GM19035 (cell line): ENCODE measurements at regions not wholly inside any gene's neighbourhood (a gene's known extent, or its start where the extent isn't known, plus 50 kb on each side); places are given as distances from the start of the nearest gene placed in this dataset.
A peak's percentile ranks its signal among the peaks of the same experiment; 100 is the strongest.
"Not testable (repeated sequence)": the region's sequence is repeated elsewhere in the genome, so short reads cannot be mapped to it uniquely, and the experiment has no call there.

Experiments used
- ATAC-seq: cut with Tn5 transposase; IDR thresholded peaks from one replicate; pipeline ENCODE4 v1.9.1; 2021; ENCODE audit not compliant: unreplicated experiment

DNA sequence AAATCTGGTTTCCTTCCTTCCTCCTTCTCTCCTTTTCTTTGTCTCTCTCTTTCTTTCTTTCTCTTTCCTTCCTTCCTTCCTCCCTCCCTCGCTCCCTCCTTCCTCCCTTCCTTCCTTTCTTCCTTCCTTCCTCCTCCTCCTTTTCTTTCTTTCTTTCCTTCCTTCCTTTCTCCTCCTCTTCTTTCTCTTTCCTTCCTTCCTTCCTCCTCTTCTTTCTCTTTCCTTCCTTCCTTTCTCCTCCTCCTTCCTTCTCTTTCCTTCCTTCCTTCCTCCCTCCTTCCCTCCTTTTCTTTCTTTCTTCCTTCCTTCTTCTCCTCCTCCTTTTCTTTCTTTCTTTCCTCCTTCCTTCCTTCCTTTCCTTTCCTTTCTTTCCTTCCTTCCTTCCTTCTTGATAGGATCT is 61.2 kb downstream of the VIP start:
- ATAC-seq = no peak

DNA sequence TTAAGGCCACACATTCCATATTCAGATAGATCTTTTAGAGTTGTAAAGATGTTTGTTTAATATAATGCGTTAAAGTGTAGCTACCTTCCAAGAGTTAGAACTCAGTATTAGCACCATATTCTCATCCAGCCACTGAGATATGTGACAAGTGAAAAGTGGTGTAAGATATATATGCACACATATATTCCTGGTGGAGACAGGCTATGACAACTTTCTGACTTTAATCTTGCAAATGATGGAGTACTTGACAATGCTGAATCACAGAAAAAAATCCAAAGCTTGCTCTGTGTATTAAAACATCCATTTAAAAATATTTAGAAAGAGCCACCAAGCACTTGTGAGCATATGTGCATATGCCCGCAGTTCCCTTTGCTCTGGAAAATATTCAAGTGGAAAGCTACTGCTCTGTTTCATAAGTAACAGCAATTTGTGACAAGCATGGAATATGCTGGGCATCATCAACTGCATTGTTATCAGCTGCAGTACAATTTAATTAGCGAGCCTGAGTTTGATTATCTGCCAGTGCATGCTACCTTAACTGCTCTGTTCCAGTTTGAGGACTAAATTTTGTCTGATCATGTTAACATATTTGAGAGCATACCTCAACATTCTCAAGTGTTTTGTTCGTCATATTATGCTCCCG is 64.8 kb downstream of the VIP start:
- no peak for ATAC-seq

DNA sequence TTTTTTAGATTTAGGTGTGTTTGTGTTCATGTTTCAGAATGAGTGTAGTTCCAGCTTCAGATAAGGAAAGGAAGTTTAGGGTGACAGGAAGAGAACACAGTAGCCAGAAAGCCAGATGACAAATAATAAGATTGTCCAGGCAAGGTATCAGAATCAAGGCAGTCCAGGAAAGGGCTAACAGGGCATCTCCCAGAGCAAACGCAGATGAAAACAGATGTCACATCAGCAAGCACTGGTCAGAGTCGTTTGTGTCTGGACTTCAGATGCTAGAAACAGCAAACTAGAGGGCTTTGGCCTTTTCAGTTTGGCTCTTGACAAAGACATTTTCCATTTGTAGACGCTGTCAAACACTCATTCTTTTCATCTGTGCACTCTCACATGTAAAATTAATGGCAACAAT is 65.5 kb downstream of the VIP start:
- no peak for ATAC-seq

DNA sequence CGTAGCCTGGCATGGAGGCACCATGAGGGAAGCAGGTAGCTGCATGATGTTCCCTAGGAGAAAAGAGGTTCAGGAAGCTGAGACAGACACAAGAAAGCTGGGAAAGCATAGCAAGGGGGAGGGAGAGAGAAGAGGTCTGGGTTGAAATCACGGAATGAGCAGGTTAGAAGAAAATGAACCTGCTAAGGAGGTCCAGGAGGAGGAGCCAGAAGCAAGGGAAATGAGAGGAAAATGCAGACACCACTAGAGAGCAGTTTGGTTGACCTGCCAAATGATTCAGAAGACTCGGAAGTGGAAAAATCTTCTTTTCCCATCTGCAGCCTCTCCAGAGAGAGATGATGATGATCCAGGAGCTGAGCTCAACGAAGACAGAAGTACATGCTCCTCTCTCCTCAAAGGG is 70.9 kb downstream of the VIP start:
- ATAC-seq = no peak

DNA sequence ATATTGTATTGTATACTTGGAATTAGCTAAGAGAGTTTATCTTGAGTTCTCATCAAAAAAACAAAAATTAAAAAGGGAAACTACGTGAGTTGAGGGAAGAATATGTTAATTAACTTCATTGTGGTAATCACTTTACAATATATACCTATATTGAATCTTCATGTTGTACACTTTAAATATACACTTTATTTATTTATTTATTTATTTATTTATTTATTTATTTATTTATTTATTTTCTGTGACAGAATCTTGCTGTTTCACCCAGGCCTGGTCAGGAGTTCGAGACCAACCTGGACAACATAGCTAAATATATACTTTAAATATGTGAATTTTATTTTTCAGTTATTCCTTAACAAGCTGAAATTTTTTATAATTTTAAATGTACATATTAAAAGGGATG is 74.1 kb downstream of the VIP start:
- ATAC-seq = no peak

DNA sequence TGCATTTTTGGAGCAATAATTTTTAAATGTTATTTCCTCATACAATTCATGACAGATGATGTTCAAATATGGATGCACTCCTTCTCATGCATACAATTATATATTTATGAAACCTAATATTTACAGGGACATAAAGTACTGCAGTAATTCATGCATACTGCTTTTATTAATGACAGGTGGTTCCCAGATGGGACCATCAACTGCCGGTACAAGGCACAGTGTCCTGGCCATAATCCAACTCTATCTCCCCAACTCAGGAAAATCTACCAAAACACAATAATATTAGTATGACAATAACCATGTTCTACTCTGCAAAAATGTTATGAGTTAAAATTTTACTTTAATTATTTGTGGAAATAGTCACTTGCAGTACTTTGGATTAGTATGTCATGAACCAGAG is 77.8 kb downstream of the VIP start:
- no peak for ATAC-seq

DNA sequence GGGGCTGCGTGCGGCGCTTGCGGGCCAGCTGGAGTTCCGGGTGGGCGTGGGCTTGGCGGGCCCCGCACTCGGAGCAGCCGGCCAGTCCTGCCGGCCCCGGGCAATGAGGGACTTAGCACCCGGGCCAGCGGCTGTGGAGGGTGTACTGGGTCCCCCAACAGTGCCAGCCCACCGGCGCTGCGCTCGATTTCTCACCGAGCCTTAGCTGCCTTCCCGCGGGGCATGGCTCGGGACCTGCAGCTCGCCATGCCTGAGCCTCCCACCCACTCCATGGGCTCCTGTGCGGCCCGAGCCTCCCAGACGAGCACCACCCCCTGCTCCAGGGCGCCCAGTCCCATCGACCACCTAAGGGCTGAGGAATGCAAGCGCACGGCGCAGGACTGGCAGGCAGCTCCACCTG is 83.8 kb downstream of the VIP start:
- not testable (repeated sequence) for ATAC-seq

DNA sequence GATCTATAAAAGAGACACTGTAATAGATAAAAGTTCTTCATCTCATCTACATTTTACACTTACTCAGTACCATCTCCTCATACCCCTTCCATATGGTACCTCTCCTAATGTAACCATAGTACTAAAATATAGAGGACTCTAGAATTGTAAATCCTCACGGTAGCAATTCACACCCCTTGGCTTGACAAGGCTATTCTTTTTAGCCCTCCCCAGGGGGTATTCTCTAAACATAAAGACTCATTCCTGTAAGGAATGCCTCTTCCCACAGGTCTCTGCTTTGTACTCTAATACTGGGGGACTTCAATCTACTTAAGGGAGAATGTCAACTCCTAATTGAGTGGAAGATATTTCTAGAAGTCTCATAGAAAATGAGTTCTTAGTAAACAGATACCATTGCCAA is 85.9 kb downstream of the VIP start:
- no peak for ATAC-seq

DNA sequence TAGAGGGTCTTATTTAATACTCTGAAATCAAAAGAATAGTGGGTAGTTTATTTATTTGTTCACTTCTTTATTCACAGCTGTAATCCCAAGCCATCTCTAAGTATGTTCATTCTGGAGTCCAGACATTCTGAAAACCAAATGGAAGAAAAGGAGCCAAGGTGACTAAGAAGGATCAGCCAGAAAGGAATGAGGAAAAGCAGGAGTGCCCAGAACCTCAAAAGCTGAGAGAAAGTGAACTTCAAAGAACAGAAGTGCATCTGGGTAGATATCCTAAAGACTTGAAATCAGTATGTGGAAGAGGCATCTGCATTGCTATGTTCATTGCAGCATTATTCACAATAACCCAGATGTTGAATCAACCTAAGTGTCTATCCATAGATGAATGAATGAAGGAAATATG is 94.8 kb downstream of the VIP start:
- no peak for ATAC-seq

DNA sequence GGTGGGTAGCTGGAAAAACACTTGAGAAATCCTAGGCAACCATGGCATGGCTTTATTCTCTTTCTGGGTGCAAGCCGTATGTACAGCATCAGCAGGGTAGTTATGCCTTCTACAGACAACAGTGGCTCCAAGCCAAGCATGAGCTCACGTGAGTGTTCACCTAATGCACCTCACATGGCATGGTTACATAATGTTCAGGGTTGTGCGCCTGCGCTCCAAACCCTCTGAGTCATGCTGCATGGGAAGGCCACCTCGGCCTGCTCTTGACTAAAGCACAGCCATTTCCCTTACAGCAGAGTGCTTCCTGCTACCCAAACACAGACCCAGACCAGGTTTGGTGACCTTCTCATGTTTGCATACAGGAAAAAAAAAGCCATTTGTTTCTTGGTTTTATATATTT is 96.2 kb downstream of the VIP start:
- no peak for ATAC-seq

DNA sequence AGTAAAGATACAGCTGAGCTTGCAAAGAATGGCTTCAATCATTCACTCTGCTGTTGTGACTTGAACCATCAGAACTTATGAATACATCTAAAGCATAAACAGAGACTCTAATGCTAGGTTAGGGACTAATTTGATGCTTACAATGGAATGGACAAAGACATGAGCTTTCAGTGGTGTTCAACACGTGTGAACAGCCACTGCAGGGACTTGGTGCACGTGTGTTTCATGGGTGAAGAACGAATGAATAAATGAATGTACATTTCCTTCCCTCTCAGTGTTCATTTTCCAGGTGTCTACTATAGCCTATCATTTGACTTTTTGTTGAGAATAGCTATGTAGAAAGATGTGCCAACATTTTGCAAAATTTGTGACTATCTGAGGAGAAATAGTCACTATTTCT is 98.3 kb downstream of the VIP start:
- no peak for ATAC-seq

DNA sequence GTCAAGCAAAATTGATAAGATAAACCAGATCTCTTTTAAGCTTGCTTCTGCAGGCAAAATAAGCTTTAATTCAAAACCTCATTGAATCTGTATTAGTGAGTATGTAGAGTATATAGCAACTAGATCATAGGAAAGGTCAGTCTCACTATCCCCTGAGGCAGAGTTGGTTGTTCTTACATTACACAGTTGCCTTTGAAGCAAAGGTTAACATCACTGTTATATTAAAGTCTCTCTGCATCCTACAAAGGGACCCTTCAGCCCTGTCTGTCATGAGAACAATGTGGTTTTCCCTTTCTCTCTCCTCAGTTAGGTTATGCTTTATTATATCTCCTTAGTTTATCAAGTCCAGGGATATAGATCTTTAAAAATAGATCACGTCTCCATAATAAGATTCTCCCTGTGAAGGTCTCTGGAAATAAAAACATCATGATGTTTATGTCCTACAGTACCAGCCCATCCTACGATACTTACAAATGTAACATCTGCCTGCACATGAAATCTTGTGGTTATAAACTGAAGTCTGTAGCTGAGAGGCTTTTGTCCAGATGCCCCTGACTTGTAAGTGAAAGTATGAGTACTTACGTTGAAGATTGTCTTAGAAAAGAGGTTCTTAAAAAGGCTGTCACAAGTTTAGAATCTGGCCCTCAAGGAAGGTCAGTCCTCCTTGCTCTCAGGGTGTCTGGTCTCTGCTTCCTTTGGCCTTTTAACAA is 103.6 kb downstream of the VIP start:
- no peak for ATAC-seq

DNA sequence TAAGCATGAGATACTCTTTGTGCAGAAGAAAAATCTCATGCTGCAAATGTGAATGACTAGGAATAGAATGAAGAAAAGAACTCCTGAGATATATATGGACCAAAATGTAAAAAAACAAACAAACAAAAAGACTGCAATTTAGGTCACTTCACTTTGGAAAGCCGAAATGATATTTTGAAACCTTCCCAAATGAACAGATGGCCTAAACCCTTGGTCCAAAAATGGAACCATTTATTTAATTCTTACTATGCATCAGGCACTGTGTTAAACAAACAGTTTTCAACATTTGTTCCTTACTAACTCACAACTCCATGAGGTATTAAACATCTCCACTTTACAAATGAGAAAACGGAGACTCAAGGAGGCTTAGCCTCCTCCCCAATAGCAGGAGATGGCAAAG is 107.5 kb downstream of the VIP start:
- no peak for ATAC-seq

DNA sequence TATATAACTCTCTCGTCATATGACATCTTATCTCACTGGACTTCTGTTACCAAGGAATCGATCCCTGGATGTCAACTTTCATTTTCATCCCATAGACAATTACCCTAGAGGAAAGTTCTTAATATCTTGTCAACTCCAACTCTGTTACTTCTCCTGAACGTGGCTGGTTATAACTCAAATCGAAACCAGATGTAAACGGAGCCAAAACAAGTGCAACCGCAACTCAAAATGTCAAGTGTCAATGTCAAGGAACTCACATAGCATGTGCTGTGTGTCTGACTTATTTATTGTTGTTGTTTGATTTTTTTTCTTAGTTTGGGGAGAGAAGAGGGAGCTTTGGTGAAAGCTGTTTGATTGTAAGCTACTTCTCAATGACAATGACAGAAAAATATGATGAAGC is 108.6 kb downstream of the VIP start:
- no peak for ATAC-seq

DNA sequence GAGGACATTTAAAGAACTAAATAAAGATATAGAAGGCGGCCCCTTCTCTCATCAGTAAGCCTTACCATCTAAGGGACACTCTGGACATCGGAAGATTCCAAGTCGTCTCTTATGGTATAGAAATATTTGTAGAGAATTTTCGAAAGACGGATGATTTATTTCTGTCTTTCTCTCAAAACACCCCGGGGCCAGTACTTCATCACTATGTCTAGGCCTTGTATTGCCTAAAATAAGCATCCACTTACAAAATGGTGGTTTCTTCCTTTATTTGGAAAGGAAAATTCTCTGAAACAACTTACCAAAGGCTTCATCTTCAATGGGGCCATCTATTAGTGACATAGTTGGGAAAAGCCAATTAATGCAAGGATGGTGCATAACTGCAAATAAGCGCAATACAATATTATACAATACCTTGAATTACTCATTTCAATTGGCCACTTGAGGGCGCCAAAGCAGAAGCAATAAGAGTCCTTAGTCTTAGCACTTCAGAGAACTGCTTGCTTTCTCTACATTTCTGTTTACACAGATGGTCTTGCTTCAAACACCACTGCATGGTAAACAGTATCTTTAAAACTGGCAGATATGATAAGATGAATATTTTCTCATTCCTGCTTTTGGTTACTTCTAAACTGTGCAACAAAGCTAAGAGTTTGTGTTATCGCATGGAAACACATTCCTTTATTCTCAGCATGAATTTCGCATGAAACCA is 113.2 kb downstream of the VIP start:
- ATAC-seq = peak; percentile 90

DNA sequence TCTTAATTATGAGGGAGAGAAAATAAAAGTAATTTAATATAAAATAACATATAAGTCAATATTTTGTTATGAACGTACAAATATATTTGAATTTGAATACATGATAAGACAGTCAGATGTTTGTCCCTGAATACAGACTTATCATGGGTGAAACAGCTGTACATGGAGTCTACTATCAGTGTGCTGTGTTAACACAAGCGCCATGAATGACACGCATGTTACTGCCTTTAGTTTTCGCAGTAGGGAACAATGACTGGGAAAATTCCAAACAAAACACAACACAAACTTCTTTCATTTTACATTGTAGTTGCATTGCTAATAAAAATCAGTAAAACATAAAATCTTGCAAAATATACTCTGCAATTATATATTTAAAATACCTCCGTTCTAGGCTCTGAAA is 108.6 kb downstream of the FBXO5 start:
- no peak for ATAC-seq

DNA sequence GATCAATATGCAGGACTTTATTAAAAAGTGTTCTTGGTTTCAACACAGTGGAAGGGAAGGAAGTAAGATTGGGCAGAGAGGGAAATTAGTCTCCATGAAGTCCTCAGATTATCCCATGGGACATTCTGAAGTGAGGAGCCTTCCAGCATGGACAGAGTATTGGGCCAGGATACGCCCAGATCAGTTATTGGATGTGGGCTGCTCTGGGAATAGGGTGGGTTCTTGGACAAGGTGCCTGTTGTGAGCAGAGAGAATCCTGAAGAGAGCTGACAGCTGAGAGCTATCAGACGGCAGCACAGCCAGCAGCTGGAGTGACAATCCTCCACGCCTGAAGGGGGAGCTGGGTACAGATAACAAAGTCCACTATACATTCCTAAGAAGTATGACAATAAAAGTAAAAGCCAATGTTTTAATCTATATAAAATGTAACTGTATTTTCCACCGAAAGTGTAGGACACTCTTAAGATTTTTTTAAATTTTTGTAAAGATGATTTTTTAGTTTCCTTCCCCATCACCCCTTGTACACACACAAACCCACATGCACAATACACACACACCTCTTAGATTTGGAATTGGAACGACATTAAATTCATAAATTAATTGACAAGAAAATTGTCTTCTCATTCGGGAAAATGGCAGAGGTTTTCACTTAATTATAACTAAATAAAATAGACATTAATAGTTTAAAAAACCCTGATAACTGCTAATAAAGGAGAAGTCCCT is 107.8 kb downstream of the FBXO5 start:
- no peak for ATAC-seq

DNA sequence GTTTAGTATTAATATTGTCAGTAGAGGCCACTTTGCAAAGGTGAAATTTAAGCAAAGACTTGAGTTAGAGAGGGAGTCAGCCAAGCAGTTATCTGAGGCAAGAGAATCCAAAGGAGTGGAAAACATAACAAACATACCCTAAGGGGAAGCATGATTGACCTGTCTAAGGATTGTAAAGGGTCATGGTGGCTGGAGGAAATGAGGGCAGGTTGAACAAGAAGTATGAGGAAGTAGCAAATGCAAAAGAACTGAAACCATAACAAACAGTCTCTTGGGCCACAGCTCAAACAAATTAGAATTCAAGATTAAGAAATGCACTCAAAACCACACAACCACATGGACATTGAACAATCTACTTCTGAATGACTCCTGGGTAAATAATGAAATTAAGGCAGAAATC is 103.2 kb downstream of the FBXO5 start:
- ATAC-seq = no peak

DNA sequence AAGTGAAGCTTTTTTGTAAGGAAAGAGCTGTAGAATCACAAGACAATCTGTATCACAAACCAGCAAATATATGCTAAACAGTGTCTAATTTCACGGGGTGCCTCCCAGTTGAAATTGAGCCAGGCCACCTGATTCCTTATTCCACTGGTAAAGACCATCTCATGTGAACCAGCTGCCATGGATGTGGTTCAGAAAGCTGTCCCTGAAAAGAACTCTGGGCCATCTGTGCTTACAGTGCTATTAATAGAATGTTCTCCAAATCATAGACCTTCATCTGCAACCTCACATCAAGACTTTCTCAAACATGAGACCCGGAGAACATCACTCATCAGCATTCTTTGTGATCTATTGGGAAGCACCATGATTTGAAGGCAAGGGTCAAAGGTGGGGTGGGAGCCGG is 89.7 kb downstream of the FBXO5 start:
- no peak for ATAC-seq

DNA sequence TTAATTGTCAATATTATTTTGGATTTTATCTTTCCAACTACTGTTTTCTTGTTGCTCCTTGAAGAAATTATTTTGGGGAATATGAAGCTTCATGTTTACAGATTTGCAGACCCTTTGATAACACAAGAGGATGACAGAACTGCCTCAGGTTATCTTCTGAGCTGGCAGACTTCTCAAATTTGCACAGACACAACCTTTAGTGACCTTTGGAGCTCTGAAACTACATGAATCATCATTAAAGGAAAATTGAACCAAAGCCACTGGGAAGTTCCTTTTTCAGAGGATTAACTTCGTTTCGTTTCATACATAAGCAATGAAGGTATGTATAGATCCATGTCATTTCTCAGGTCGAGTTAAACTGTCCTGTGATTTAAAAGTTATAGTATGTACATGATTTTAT is 85.9 kb downstream of the FBXO5 start:
- ATAC-seq = no peak

DNA sequence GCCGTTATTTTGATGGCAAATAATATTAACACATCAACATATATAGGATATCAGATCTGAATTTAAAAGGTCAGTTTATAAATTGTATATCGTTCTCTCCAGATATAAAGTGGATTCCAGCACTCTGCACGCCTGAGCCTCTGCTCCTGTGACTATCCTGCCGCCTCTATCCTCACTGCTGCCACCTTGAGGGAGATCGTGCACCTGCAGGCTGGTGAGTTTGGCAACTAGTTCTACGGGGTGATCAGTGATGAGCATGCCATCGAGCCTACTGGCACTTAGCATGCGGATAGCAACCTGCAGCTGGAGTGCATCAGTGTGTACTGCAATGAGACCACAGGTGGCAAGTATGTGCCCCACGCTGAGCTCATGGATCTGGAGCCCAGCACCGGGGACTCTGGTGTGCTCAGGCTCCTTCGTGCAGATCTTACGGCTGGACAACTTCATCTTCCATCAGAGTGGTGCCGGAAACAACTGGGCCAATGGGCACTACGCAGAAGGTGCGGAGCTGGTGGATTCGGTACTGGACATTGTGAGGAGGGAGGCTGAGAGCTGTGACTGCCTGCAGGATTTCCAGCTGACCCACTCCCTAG is 84.9 kb downstream of the FBXO5 start:
- ATAC-seq = peak; percentile 99
